Testis (tissue), 2 donors: ENCODE measurements at regions not wholly inside any gene's neighbourhood (a gene's known extent, or its start where the extent isn't known, plus 50 kb on each side); places are given as distances from the start of the nearest gene placed in this dataset.

Experiments
- CTCF ChIP-seq, 3 experiments: fragments of 450-650 bp in 2 of 3; fragments of 200-600 bp in 1 of 3; sonication (generic) in 1 of 3; IDR thresholded peaks; one replicate each; pipeline ENCODE4 v1.5.1; 2016 to 2019; ENCODE audit warnings: antibody characterized with exemption in 3 of 3, mild to moderate bottlenecking in 2 of 3, moderate library complexity in 1 of 3
- POLR2A ChIP-seq: fragments of 450-650 bp; IDR thresholded peaks from one replicate; pipeline ENCODE4 v1.6.1; 2017; ENCODE audit warnings: antibody characterized with exemption, mild to moderate bottlenecking, moderate library complexity

GRCh38 chr15:94793641-94794040 is 562.3 kb downstream of the MCTP2 start:
- TF ChIP-seq CTCF (IDR thresholded peaks at IDR 0.05) (no peak), POLR2A (no peak)
